ENCODE measurements at regions not wholly inside any gene's neighbourhood (a gene's known extent, or its start where the extent isn't known, plus 50 kb on each side); places are given as distances from the start of the nearest gene placed in this dataset.

GRCh38 chr10:108574233-108574632 lies 1349.1 kb downstream of the XPNPEP1 start:
- Mint-ChIP-seq H3K27me3 (ENCODE audit: low read depth) (peaks cover 4% of the 10 kb centered on the region; the same call in 1 of the 2 replicates), H3K4me3 (no peak overlapping the region), H3K4me1 (peaks cover 5% of the 10 kb centered on the region; the same call in 1 of the 2 replicates), H3K9me3 (no peaks in the 10 kb centered on the region), H3K36me3 (no peaks in the 10 kb centered on the region), H3K27ac (no peak overlapping the region)
- ATAC-seq (no peak), DNase-seq (ENCODE audit: low spot score) (no peak)
- CTCF ChIA-PET: no interaction called here
- TF ChIP-seq MYBL2 (CRISPR knock-in tag; IDR thresholded peaks at IDR 0.05) (no peak), ZNF317 (CRISPR knock-in tag; IDR thresholded peaks at IDR 0.05; ENCODE audit: borderline replicate concordance, low read depth) (no peak), ZNF232 (CRISPR knock-in tag; IDR thresholded peaks at IDR 0.05) (no peak), RELA (CRISPR knock-in tag; IDR thresholded peaks at IDR 0.05; ENCODE audit: borderline replicate concordance) (no peak), CDX4 (CRISPR knock-in tag; IDR thresholded peaks at IDR 0.05; ENCODE audit: borderline replicate concordance) (no peak), NFE2L1 (CRISPR knock-in tag; IDR thresholded peaks at IDR 0.05) (no peak), ZNF121 (CRISPR knock-in tag; IDR thresholded peaks at IDR 0.05) (no peak), ATF3 (CRISPR knock-in tag; conservative IDR thresholded peaks at IDR 0.05) (no peak), ZNF396 (CRISPR knock-in tag; IDR thresholded peaks at IDR 0.05; ENCODE audit: borderline replicate concordance) (no peak), SMAD4 (CRISPR knock-in tag; IDR thresholded peaks at IDR 0.05) (no peak), ZNF138 (CRISPR knock-in tag; conservative IDR thresholded peaks at IDR 0.05) (no peak), SP1 (CRISPR knock-in tag; conservative IDR thresholded peaks at IDR 0.05) (no peak)
- TF ChIP-seq, protein P1, sequence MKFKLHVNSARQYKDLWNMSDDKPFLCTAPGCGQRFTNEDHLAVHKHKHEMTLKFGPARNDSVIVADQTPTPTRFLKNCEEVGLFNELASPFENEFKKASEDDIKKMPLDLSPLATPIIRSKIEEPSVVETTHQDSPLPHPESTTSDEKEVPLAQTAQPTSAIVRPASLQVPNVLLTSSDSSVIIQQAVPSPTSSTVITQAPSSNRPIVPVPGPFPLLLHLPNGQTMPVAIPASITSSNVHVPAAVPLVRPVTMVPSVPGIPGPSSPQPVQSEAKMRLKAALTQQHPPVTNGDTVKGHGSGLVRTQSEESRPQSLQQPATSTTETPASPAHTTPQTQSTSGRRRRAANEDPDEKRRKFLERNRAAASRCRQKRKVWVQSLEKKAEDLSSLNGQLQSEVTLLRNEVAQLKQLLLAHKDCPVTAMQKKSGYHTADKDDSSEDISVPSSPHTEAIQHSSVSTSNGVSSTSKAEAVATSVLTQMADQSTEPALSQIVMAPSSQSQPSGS (CRISPR knock-in tag; IDR thresholded peaks at IDR 0.05; ENCODE audit: borderline replicate concordance, low read depth): no peak
- TF ChIP-seq, protein P2, sequence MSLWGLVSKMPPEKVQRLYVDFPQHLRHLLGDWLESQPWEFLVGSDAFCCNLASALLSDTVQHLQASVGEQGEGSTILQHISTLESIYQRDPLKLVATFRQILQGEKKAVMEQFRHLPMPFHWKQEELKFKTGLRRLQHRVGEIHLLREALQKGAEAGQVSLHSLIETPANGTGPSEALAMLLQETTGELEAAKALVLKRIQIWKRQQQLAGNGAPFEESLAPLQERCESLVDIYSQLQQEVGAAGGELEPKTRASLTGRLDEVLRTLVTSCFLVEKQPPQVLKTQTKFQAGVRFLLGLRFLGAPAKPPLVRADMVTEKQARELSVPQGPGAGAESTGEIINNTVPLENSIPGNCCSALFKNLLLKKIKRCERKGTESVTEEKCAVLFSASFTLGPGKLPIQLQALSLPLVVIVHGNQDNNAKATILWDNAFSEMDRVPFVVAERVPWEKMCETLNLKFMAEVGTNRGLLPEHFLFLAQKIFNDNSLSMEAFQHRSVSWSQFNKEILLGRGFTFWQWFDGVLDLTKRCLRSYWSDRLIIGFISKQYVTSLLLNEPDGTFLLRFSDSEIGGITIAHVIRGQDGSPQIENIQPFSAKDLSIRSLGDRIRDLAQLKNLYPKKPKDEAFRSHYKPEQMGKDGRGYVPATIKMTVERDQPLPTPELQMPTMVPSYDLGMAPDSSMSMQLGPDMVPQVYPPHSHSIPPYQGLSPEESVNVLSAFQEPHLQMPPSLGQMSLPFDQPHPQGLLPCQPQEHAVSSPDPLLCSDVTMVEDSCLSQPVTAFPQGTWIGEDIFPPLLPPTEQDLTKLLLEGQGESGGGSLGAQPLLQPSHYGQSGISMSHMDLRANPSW (CRISPR knock-in tag; conservative IDR thresholded peaks at IDR 0.05; ENCODE audit: low read depth): no peak
- POLR2A ChIA-PET: no interaction called here

DNA sequence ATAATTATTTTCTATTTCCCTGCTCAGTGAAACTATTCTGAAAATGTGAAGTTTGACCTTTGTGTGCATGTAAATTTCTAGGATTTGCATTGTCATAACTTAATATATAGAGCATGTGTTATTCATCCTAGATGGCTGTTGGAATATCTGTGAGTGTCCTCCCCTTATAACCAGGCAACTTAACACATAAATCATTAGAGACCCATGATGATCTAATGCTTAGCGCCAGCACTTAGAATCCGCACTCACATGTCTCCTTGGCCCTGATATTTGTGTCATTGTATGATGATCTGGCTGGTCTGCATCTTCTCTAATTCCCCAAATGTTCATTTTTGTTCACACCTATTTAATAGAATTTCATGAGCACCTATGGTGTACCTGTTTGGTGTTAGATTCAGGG lies 1354.5 kb downstream of the XPNPEP1 start:
- CTCF ChIA-PET: no interaction called here
- POLR2A ChIA-PET: no interaction called here
- H3K9me3 Mint-ChIP-seq: no peaks in the 10 kb centered on the region
- H3K4me3 Mint-ChIP-seq: no peak overlapping the region
- no peaks in the 10 kb centered on the region for H3K27me3 Mint-ChIP-seq (ENCODE audit: low read depth)
- no peak overlapping the region for H3K27ac Mint-ChIP-seq
- no peak for DNase-seq (ENCODE audit: low spot score)
- H3K4me1 Mint-ChIP-seq: no peaks in the 10 kb centered on the region
- no peaks in the 10 kb centered on the region for H3K36me3 Mint-ChIP-seq
- ATAC-seq: no peak
- TF ChIP-seq ZNF416 (CRISPR knock-in tag; IDR thresholded peaks at IDR 0.05) (no peak), E2F1 (CRISPR knock-in tag; IDR thresholded peaks at IDR 0.05) (no peak), ZNF396 (CRISPR knock-in tag; IDR thresholded peaks at IDR 0.05; ENCODE audit: borderline replicate concordance) (no peak), CTCF (IDR thresholded peaks at IDR 0.05) (no peak), GABPB1 (CRISPR knock-in tag; IDR thresholded peaks at IDR 0.05) (no peak), TCF7 (CRISPR knock-in tag; IDR thresholded peaks at IDR 0.05; ENCODE audit: low read depth) (no peak), JUN (CRISPR knock-in tag; IDR thresholded peaks at IDR 0.05) (no peak), SMAD4 (CRISPR knock-in tag; IDR thresholded peaks at IDR 0.05) (no peak), OVOL2 (CRISPR knock-in tag; IDR thresholded peaks at IDR 0.05; ENCODE audit: borderline replicate concordance) (no peak), FOXP1 (CRISPR knock-in tag; IDR thresholded peaks at IDR 0.05; ENCODE audit: borderline replicate concordance) (no peak)
- TF ChIP-seq, protein P3, sequence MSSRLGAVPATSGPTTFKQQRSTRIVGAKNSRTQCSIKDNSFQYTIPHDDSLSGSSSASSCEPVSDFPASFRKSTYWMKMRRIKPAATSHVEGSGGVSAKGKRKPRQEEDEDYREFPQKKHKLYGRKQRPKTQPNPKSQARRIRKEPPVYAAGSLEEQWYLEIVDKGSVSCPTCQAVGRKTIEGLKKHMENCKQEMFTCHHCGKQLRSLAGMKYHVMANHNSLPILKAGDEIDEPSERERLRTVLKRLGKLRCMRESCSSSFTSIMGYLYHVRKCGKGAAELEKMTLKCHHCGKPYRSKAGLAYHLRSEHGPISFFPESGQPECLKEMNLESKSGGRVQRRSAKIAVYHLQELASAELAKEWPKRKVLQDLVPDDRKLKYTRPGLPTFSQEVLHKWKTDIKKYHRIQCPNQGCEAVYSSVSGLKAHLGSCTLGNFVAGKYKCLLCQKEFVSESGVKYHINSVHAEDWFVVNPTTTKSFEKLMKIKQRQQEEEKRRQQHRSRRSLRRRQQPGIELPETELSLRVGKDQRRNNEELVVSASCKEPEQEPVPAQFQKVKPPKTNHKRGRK (CRISPR knock-in tag; IDR thresholded peaks at IDR 0.05; ENCODE audit: borderline replicate concordance): no peak
- TF ChIP-seq, protein P4, sequence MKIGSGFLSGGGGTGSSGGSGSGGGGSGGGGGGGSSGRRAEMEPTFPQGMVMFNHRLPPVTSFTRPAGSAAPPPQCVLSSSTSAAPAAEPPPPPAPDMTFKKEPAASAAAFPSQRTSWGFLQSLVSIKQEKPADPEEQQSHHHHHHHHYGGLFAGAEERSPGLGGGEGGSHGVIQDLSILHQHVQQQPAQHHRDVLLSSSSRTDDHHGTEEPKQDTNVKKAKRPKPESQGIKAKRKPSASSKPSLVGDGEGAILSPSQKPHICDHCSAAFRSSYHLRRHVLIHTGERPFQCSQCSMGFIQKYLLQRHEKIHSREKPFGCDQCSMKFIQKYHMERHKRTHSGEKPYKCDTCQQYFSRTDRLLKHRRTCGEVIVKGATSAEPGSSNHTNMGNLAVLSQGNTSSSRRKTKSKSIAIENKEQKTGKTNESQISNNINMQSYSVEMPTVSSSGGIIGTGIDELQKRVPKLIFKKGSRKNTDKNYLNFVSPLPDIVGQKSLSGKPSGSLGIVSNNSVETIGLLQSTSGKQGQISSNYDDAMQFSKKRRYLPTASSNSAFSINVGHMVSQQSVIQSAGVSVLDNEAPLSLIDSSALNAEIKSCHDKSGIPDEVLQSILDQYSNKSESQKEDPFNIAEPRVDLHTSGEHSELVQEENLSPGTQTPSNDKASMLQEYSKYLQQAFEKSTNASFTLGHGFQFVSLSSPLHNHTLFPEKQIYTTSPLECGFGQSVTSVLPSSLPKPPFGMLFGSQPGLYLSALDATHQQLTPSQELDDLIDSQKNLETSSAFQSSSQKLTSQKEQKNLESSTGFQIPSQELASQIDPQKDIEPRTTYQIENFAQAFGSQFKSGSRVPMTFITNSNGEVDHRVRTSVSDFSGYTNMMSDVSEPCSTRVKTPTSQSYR (CRISPR knock-in tag; IDR thresholded peaks at IDR 0.05): no peak

All from WTC11 (cell line).